Dermis blood vessel endothelial cell (primary cell): ENCODE measurements at regions not wholly inside any gene's neighbourhood (a gene's known extent, or its start where the extent isn't known, plus 50 kb on each side); places are given as distances from the start of the nearest gene placed in this dataset.
"Not testable (repeated sequence)": the region's sequence is repeated elsewhere in the genome, so short reads cannot be mapped to it uniquely, and the experiment has no call there.

Experiments
- DNase-seq: peaks from one replicate; pipeline ENCODE4 v3.0.0; 2010

GRCh38 chr3:20376665-20377217 is 190.7 kb upstream of the SGO1 start:
- DNase-seq: no peak

GRCh38 chr3:20375302-20375701 is 189.3 kb upstream of the SGO1 start:
- no peak for DNase-seq

- not testable (repeated sequence) for DNase-seq
Measured at GRCh38 chr3:20370273-20371063, 184.5 kb upstream of the SGO1 start.

GRCh38 chr3:20361000-20361399 is 175.0 kb upstream of the SGO1 start:
- DNase-seq: no peak

DNA sequence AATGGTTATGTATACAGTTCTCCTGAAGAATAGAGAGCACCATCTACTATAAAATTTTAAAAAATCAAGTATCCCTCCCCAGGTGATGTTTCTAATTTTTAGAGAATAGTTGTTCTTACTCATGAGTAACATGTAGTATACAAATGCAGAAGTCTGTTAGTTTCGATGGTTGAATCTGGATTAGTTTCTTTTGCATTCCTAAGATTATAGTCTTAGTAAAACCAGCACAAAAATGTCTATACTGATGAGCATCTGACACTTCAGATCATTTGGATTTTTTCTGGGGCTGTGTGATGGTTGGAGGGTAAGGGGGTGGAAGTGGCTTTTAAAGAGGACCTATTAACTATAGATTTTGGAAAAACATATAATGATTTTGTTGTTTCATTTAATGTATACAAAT is 167.3 kb upstream of the SGO1 start:
- DNase-seq: no peak

DNA sequence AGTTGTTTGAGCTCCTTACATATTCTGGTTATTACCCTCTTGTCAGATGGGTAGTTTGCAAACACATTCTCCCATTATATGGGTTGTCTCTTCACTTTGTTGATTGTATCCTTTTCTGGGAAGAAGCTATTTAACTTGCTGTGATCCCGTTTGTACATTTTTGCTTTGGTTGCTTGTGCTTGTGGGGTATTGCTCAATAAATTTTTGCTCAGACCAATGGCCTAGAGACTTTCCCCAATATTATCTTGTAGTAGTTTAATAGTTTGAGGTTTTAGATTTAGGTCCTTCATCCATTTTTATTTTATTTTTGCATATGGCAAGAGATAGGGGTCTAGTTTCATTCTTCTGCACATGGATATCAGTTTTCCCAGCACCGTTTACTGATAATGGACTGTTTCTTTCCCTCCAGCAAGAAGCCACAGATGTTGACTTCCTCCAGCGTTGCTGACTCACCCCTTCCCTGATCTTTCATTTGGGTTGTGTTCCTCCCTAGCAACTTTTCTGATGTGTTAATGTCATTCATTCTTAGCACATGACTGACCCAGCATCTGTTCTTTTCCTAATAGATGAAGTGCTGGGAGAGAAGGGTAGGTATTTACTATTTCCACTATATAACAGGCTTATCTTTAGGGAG is 166.7 kb upstream of the SGO1 start:
- DNase-seq: no peak

- no peak for DNase-seq
Measured at GRCh38 chr3:20350449-20350848, 164.4 kb upstream of the SGO1 start.

DNA sequence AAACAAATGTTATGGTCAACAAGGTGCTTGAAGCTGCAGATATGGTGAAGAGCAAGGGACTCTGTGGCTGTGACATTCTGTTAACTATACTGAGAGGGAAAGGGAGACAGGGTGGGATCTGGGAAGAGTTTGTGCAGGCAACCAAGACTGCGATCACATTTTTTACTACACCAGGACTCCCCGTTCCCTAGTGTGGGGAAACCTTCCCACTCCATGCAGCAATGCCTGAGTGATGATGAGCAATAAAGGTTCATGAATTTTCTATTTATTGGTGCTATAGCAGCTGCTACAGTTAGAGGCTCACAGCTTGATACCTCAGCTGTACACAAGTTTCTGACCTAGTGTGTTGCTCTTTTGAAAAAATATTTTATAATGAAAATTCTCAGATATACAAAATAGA is 160.9 kb upstream of the SGO1 start:
- no peak for DNase-seq

- DNase-seq: no peak
Measured at GRCh38 chr3:20346369-20346768, 160.4 kb upstream of the SGO1 start.

DNA sequence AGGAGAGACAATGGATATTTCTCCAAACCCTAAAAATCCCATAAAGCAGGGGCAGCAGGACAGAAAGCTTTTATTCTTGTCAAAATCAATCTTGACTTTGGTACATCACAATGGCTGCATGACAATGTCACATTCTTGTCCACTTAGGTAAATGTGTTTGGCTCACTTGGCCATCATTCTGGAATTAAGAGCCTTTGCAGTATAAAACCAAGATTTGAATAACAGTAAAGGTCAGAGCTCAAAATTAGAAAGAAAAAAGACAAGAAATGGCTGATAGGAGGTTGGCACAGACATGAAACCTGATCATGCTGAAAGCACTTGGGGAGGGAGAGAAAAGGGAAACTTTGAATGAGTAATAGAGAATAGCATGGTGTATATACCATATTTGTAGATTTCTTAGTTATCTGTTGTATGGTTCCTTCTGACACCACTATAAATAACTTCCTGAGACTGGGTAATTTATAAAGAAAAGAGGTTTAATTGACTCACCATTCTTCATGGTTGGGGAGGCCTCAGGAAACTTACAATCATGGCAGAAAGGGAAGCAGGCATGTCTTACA is 158.5 kb upstream of the SGO1 start:
- no peak for DNase-seq

GRCh38 chr3:20343790-20344189 is 157.8 kb upstream of the SGO1 start:
- DNase-seq: no peak

DNA sequence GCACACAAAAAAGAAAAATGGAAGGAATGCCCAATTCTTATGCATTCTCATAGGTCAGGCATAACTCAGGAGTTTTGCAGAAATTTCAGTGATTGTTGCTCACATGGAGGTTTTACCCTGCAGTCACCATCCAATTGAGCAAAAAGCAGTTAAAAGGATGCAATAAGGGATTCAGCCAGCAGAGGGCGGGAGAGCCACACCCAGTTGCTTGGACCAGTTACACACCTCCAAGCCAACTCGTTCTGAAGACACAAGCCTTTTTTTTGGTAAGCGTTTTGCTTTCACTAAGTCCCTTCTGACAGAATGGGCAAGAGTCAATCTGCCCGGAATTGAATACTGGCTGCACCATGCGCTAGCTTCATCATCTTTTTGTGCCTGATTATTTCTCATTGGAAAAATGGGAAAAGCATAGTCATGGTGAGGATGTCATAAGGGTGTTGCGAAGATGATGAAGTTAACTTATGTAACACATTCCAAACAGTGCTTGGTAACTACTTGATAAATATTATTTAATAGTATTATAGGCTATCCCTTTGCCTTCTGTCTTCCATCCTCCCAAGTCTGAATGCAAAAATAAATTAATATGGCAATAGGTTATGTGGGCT is 154.4 kb upstream of the SGO1 start:
- DNase-seq: peak; percentile 83

GRCh38 chr3:20336572-20336971 is 150.6 kb upstream of the SGO1 start:
- DNase-seq: no peak

GRCh38 chr3:20334842-20335241 is 148.8 kb upstream of the SGO1 start:
- DNase-seq: no peak

DNA sequence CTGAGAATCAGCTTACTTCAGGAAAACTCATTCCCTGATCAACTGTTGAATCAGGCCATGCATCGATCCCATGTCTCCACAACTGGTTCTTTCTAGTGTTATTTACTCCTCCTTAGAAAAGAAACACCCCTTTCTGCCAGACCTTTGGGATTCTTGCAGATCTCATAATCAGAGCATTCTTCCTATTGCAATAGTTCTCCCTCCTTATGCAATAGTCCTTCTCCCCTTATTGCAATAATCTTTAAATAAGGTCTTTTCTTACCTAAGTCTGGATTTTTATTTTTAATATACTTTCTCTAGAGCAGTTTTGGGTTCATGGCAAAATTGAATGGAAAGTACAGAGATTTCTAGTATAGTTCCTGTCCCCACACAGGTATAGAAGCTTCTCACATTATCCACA is 141.9 kb upstream of the SGO1 start:
- no peak for DNase-seq

GRCh38 chr3:20326541-20326940 is 140.5 kb upstream of the SGO1 start:
- DNase-seq: no peak

GRCh38 chr3:20325563-20325962 is 139.6 kb upstream of the SGO1 start:
- no peak for DNase-seq

GRCh38 chr3:20324664-20325478 is 138.9 kb upstream of the SGO1 start:
- no peak for DNase-seq

- no peak for DNase-seq
Measured at GRCh38 chr3:20323307-20323927, 137.4 kb upstream of the SGO1 start.

- no peak for DNase-seq
Measured at GRCh38 chr3:20322085-20322484, 136.1 kb upstream of the SGO1 start.

GRCh38 chr3:20321391-20322047 is 135.5 kb upstream of the SGO1 start:
- no peak for DNase-seq

- no peak for DNase-seq
Measured at GRCh38 chr3:20320489-20320888, 134.5 kb upstream of the SGO1 start.
